ENCODE measurements at regions not wholly inside any gene's neighbourhood (a gene's known extent, or its start where the extent isn't known, plus 50 kb on each side); places are given as distances from the start of the nearest gene placed in this dataset.

DNA sequence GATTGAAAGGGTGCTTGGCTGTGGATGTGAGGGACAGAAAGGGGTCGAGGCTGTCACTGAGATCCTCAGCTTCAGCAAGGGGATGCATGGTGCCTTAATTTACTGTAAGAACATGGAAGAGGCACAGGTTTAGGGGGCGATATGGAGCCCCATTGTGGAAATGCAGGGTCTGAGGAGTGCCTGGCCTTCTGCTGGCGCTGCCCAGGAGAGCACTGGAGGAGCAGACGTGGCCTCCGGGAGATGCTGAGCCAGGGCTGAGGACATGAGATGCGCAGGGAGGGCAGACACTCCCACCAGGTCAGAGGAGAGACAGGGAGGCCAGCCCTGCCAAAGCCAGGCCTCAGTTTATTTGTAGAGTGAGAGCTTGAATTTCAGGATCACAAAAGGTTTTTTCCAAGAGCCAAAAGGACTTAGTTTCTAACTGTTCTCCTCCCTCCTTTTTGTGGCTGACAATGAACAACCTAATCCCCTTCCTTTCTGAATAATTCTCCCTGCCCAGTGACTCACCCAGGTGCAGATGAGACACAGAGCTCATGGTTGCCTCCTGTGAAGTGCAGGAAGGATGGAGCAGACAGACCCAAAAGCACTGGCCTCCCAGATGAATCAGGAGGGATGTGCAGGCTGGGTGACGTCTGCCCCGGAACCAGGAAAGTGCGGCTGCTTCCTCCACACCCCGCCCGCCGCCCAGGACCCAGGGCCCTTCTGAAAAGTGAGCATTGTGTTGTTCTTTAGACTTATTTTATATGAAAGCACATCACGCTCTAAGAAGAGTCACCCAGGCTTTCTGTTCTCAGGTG, 73.0 kb upstream of the TMPRSS2 start:
- Histone ChIP-seq H3K14ac (ENCODE audit: insufficient read length) (no peak overlapping the region), H2BK12ac (ENCODE audit: low read depth, low read length) (no peak overlapping the region), H3K23me2 (ENCODE audit: low read depth, low read length) (peaks cover 15% of the 10 kb centered on the region; the same call in 1 of the 2 replicates), H3K4me1 (replicated peaks in 1 of 4; ENCODE audit: control insufficient read depth in 3 of 4, insufficient read depth in 4 of 4, low read length in 3 of 4) (peaks cover 3 to 10% (median 6%) of the 10 kb centered on the region in 4 experiments; a peak in 5 of 7 replicates), H2BK20ac (ENCODE audit: low read length) (no peak overlapping the region), H2BK120ac (replicated peaks; ENCODE audit: low read depth, low read length) (no peak overlapping the region), H3K4ac (replicated peaks; ENCODE audit: insufficient read length, low read depth, low read length) (no peak overlapping the region), H3K18ac (ENCODE audit: extremely low read depth, low read length) (no peak overlapping the region), H3K79me1 (ENCODE audit: low read depth, low read length) (peaks cover 5% of the 10 kb centered on the region), H3K36me3 (ENCODE audit: control insufficient read depth in 2 of 4, insufficient read depth in 4 of 4, low read length in 3 of 4) (no peaks in the 10 kb centered on the region), H2AFZ (ENCODE audit: low read length) (no peak overlapping the region), H3K27ac (ENCODE audit: low read depth, low read length) (no peak overlapping the region), H3K23ac (ENCODE audit: insufficient read length) (no peak overlapping the region), H3K4me2 (ENCODE audit: insufficient read depth in 1 of 2, low read depth in 2 of 2, low read length in 2 of 2) (no peak overlapping the region), H3K9ac (replicated peaks in 1 of 4; ENCODE audit: extremely low read depth in 1 of 4, low read depth in 3 of 4, low read length in 3 of 4) (no peak overlapping the region), H3K9me3 (ENCODE audit: insufficient read depth in 2 of 2, low read depth in 1 of 2, low read length in 1 of 2) (peaks cover 5 to 11% of the 10 kb centered on the region in 2 experiments; a peak in 3 of 4 replicates), H4K5ac (ENCODE audit: insufficient read length, low read depth, low read length) (no peak overlapping the region), H3K27me3 (replicated peaks in 1 of 4; ENCODE audit: control insufficient read depth in 3 of 4, extremely low read depth in 1 of 4, insufficient read depth in 3 of 4, low read length in 3 of 4) (no peaks in the 10 kb centered on the region; a peak in 1 of 7 replicates), H3K4me3 (ENCODE audit: extremely low read depth in 1 of 4, insufficient read depth in 2 of 4, low read depth in 3 of 4, low read length in 4 of 4) (no peak overlapping the region), H2BK15ac (ENCODE audit: low read length) (no peak overlapping the region), H3K56ac (replicated peaks; ENCODE audit: insufficient read length, low read depth, low read length) (no peak overlapping the region), H4K20me1 (replicated peaks in 1 of 2; ENCODE audit: control insufficient read depth in 1 of 2, insufficient read depth in 2 of 2, low read length in 2 of 2) (peaks cover 0 to 13% of the 10 kb centered on the region in 2 experiments), H4K8ac (ENCODE audit: extremely low read depth, insufficient read depth, low read length) (no peak overlapping the region), H2BK5ac (ENCODE audit: low read depth, low read length) (no peak overlapping the region), H2AK5ac (ENCODE audit: low read depth, low read length) (no peak overlapping the region), H3K79me2 (ENCODE audit: control insufficient read depth in 1 of 2, insufficient read depth in 2 of 2, low read length in 2 of 2) (no peaks in the 10 kb centered on the region), H4K91ac (replicated peaks; ENCODE audit: insufficient read length, low read length) (no peak overlapping the region)
- CTCF ChIA-PET (ENCODE audit: partially characterized antibody): interaction anchor here (0.9 to 1.5 kb wide), 11 partner anchors 8 to 297 kb away, joined by 3 to 6 read pairs (median 3); no protein-coding TSS in a partner anchor
- FAIRE-seq (no peak), DNase-seq (ENCODE audit: low read depth in 1 of 2, low spot score in 2 of 2) (peak in 1 of 2 experiments; percentile 30)
- 79% methylated on average over 13 of the region's 13 CpGs; no CpG with 5 or more reads in 1 of the 2 experiments for WGBS, 2 experiments (ENCODE audit: extremely low coverage in 1 of 2, insufficient coverage in 1 of 2, insufficient read length in 1 of 2, insufficient replicate concordance in 2 of 2, low coverage in 1 of 2, low lambda C conversion rate in 2 of 2, missing lambda C conversion rate in 1 of 2)
- POLR2A ChIA-PET (ENCODE audit: partially characterized antibody): no interaction called here
- TF ChIP-seq POU5F1 (IDR thresholded peaks at IDR 0.05; ENCODE audit: low read depth, low read length): no peak
- TF ChIP-seq CHD2 (IDR thresholded peaks at IDR 0.05; ENCODE audit: low read length): no peak
- no peak for TF ChIP-seq PHF8 (conservative IDR thresholded peaks at IDR 0.05; ENCODE audit: low read depth, low read length)
- TF ChIP-seq RAD21 (IDR thresholded peaks at IDR 0.05 in 1 of 2, conservative IDR thresholded peaks at IDR 0.05 in 1 of 2; ENCODE audit: low read depth in 2 of 2, low read length in 2 of 2): 0 out of 4 replicates have a peak, but pooled peaks of 1 of the 2 experiments have one; percentile 1
- peak in 1 of 3 experiments; percentile 26; a peak in 2 of 4 replicates for TF ChIP-seq CTCF (IDR thresholded peaks at IDR 0.05; ENCODE audit: control extremely low read depth in 1 of 3, insufficient read depth in 1 of 3, low read depth in 1 of 3, low read length in 3 of 3)
- TF ChIP-seq GABPA (IDR thresholded peaks at IDR 0.05; ENCODE audit: borderline replicate concordance, insufficient read depth, low read length): no peak
- no peak for TF ChIP-seq FOSL1 (IDR thresholded peaks at IDR 0.05; ENCODE audit: insufficient read depth, low read depth, low read length)
- TF ChIP-seq ZNF274 (IDR thresholded peaks at IDR 0.05; ENCODE audit: borderline replicate concordance, extremely low read depth, low read length): no peak

All from H1 (cell line).